ENCODE measurements at regions not wholly inside any gene's neighbourhood (a gene's known extent, or its start where the extent isn't known, plus 50 kb on each side); places are given as distances from the start of the nearest gene placed in this dataset.
"Not testable (repeated sequence)": the region's sequence is repeated elsewhere in the genome, so short reads cannot be mapped to it uniquely, and the experiment has no call there.

DNA sequence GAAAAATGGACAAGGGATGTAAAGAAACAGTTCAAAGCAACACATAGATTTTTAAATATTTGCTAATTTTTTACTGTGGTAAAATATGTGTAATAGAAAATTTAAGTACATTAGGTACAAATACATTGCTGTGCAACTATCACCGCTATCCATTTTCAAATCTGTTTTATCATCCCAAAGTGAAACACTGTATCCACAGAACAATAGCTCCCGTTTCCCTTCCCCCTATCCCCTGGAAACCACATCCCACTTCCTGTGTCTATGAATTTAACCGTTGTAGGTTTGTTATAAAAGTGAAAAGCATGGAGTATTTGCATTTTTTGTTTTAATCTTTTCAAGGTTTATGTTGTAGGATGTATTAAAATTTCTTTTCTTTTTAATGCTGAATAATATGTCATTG, 152.9 kb upstream of the HSFY1 start:
- not testable (repeated sequence) for ATAC-seq

DNA sequence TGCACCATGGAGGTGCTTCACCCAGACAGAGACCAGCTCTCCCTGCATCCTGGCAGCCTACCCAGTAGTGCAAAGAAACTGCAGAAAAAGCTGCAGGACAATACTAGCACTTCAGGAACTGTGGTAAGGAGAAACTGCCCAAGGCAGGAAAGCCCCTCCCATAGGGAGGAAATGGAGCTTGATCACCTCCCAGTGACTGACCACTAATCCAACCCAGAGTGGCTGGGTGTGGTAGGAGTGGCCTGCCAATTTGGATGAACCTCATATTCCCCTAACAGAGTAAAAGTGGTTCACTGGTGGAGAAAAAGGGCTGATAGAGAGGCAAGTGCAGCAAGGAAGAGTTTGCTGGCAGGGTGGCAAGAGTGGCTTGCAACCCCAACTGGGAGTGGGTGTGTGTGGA, 125.7 kb upstream of the HSFY1 start:
- ATAC-seq, result not testable (repeated sequence)

DNA sequence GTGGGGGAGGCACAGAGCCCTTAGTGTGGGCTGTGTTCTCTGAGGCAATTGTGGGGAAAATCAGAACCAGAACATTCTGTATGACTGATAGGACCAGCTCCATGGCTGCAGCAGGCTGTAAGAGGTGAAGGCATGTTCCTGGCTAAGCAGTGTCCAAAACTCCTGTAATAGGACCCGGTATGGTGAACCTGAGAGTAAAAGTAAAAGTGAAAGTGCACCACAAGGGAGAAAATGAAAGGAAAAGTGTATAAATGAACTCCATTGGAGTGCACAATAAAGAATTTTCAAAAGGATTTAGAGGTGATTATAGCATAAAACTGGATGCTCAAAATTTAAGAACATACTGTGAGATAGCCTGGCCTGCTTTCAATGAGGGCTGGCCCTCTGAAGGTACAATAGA, 125.1 kb upstream of the HSFY1 start:
- ATAC-seq, result not testable (repeated sequence)

DNA sequence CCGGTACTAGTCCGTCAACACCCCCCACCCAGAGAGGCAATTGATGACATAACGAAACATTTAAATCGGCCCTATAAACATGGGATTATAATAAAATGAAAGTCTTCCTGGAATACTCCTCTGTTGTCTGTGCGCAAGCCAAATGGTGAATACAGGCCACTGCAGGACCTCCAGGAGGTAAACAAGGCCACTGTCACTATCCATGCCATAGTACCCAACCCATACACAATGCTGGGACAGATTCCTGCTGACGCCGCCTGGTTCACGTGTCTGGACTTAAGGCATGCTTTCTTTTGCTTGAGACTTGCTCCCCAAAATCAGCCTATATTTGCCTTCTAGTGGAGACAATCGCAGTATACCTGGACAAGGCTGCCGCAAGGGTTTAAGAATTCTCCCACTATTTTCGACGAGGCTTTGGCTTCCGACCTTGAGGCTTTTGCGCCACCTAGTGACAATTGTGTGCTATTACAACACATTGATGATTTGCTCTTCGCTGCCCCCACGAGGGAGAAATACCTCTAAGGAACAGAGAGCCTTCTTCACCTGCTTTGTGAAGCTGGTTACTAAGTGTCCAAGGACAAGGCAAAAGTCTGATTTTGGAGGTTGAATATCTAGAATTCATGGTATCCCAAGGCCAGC, 122.4 kb upstream of the HSFY1 start:
- not testable (repeated sequence) for ATAC-seq

DNA sequence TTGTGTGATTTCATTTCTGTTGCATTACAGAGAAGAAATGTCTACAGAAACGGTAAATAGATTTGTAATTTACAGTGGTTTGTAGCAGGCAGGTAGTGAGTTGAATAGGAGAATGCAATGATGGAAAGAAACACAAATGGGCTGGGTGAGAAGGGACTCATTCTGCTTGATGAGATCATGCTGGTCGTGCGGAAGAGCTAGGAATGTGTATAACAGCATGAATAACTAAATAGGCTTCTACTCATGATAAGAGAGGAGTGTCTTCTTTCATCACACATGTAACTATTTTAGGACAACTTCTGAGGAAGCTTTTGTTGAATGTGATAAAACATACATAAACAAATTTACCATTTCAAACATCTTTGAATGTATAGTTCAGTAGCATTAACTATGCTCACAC, 113.0 kb upstream of the HSFY1 start:
- not testable (repeated sequence) for ATAC-seq

DNA sequence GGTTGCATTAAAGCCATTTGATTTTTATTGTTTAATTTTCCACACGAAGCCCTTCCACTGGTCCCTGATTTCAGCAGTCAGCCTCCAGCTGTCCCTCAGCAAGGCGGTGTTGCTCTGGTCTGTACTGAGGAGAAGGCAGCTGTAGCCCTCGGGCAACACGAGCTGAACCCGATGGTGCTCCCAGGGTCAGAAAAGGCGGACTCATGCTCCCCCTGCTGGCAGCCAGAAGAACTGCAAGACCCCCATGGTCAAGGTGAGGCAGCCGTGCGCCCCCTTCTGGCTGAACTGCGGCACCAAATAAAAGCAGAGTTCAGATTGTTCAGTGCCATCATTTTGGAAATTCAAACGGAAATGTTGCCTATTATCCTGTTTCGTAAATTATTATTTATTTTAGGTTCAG, 100.7 kb upstream of the HSFY1 start:
- ATAC-seq, result peak in 1 of 2 donors; percentile 28

DNA sequence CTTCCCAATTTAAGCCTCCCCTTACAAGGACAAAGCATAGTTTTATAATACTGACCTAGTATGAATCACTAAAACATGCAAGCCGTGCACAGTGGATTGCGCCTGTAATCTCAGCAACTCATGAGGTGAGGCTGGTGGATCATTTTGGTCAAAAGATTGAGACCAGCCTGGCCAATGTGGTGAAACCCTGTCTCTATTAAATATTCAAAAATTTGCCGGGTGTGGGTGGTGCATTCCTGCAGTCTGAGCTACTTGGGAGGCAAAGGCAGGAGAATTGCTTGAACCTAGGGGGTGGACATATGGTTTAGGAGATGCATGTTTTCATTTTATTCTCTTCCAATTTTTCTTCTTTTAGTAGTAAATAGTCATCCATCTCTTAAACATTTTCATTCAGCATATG, 93.7 kb upstream of the HSFY1 start:
- ATAC-seq, result not testable (repeated sequence)

DNA sequence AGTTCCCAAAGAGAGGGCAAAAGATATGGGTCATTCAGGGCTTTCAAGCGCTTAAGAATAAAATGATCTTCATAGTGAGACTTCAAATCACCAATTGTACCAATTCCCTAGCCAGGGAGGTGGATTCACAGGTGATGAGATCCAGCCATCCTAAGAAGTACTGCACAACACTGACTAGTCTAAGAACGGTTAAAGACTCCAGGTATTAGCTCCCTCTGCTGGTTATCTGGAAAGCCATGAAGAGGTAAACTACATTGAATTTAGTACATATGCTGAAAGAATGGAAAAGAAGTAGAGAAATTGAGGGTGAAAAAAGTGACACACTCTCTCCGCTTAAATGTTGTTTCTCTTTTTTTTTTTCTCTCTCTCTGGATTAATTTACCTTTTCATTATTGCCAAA, 87.4 kb upstream of the HSFY1 start:
- ATAC-seq, result not testable (repeated sequence)

DNA sequence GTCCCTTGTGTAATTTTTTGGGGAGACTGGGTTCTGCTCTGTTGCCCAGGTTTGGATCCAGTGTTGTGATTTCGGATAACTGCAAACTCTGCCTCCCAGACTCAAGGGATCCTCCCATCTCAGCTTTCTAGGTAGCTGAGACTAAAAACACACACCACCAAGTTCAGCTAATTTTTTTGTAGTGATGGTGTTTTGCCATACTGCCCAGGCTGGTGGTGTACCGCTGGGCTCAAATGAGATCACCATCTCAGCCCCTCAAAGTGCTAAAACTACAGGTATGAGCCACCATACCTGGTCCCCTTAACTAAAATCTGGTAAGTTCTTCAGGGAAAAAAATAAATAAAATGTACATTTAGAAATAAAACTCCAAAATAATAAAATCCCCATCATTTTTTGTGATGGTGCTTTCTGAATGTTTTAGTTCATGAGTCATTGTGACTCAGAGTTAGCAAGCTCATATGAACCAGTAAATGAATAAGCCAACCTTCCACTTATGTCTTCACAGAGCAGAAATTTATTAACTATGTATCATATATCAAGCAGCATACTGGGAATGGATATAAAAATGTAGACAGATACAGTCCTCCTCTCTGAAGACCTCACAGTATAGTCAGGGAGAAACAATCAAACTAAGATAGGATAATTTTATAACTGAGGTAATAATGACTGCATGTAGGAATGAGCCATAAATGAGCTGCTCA, 85.2 kb upstream of the HSFY1 start:
- ATAC-seq, result not testable (repeated sequence)

DNA sequence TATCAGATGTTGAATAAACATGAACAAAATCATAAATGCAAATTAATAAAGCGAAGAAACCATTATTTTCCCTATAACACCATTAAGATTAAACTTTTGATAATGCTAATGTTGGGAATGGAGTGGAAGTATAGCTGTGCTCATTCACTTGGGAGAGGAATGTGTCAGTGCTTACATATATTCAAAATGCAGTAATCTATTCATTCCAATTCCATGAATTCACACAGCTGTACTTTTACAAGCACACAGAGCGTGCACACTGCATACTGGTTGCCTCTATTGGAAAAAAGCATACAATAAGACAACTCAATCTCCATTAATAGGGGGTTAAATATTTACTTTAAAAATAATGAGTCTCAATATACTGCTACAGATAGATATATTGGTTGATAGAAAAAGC, 81.7 kb upstream of the HSFY1 start:
- not testable (repeated sequence) for ATAC-seq

DNA sequence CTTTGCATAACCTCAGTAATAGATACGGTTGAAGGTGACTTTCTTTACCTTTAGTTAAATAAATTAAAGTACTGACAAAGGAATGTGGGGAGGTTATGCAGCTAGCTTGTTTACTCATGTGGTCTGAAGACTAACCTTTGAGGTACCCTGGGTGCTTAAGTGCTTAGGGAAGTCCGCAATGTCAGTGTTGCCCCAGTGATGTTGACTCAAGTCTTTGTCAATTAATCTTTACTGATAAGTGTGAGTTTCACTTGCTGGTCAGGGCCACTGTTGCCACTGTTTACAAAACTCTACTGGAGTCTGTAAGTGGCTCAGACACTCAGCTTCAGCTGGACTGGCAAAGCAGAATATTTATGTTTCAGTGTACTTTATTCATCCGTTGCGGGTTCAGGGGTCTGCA, 79.9 kb upstream of the HSFY1 start:
- not testable (repeated sequence) for ATAC-seq

DNA sequence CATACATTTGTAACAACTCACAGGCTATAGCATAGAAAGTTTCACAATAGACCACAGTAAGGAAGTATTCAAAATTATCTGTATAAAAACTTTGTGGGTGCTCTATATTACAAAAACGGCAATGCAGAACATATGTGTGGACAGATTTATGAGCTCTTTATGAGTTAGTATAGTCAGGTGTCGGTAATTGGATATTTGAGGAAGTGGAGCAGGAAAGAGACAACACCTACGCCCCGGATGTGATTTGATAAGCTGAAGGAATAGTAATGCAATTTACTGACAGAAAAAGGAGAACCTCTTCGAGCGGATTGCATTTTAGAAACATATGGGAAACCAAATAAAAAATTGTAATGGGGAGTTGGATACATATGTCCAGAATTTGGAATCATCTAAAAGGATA, 63.2 kb upstream of the HSFY1 start:
- ATAC-seq, result not testable (repeated sequence)

All from activated CD4-positive, CD25-positive, alpha-beta regulatory T cell treated with anti-CD3 and anti-CD28 coated beads, Interleukin-2, amount 50 U/mL, for 24 hours (primary cell).